Activated naive CD4-positive, alpha-beta T cell treated with anti-CD3 and anti-CD28 coated beads, Interleukin-2, amount 10 ng/mL, durations not matched to agents 7 days and 5 days (primary cell): ENCODE measurements at regions not wholly inside any gene's neighbourhood (a gene's known extent, or its start where the extent isn't known, plus 50 kb on each side); places are given as distances from the start of the nearest gene placed in this dataset.

Experiments
- CTCF ChIA-PET: fragments of 350-600 bp; sonication (Branson Sonifier 250); formaldehyde crosslinking; loops from one replicate; lab custom pipeline; 2021; ENCODE audit warnings: antibody characterized with exemption; lab: Charles Lee
- DNase-seq: peaks from one replicate; pipeline ENCODE4 v3.0.0-alpha.2; 2020
- H3K27ac Mint-ChIP-seq: one replicate; pipeline ENCODE4 v1.8.0; 2021; ENCODE audit warnings: mild to moderate bottlenecking, moderate library complexity, mixed read lengths
- H3K27me3 Mint-ChIP-seq: one replicate; pipeline ENCODE4 v1.8.0; 2021; ENCODE audit warnings: mild to moderate bottlenecking, mixed read lengths
- H3K36me3 Mint-ChIP-seq: one replicate; pipeline ENCODE4 v1.8.0; 2021; ENCODE audit warnings: mixed read lengths
- H3K4me1 Mint-ChIP-seq: one replicate; pipeline ENCODE4 v1.8.0; 2021; ENCODE audit warnings: mixed read lengths
- H3K4me3 Mint-ChIP-seq: one replicate; pipeline ENCODE4 v1.8.0; 2021; ENCODE audit warnings: mild to moderate bottlenecking, moderate library complexity, mixed read lengths
- H3K9me3 Mint-ChIP-seq: one replicate; pipeline ENCODE4 v1.8.0; 2021; ENCODE audit warnings: mixed read lengths

DNA sequence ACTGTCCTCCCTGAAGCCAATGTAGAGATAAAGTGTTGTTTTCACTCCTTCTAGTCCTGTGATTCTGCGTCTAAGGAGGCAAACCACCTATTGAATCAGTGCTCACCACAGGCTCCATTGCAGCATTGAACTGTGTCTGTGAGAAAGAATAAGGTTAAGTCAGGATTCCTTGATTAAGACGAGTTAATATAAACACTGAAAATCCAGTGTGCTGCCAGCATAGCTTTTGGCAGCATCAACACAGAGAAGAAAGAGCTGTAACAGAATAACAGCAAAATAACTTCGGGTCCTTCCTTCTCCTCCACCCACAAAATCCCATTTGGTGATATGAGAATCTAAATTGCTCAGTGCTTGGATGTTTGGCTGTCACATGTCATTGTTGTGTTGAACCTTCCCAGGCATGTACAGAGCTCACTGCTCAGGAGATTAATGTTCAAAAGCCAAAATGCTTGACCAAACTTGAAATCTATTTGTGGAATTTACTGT is 185.2 kb upstream of the DDI1 start:
- no peak overlapping the region for H3K27ac Mint-ChIP-seq
- DNase-seq, result no peak
- no peaks in the 10 kb centered on the region for H3K4me1 Mint-ChIP-seq
- CTCF ChIA-PET, result no interaction called here
- H3K36me3 Mint-ChIP-seq, result no peaks in the 10 kb centered on the region
- H3K4me3 Mint-ChIP-seq, result no peak overlapping the region
- H3K27me3 Mint-ChIP-seq, result no peaks in the 10 kb centered on the region
- H3K9me3 Mint-ChIP-seq, result peaks cover 2% of the 10 kb centered on the region
